GM23338 (cell line): ENCODE measurements at regions not wholly inside any gene's neighbourhood (a gene's known extent, or its start where the extent isn't known, plus 50 kb on each side); places are given as distances from the start of the nearest gene placed in this dataset.

Source experiments
- CREB1 ChIP-seq: fragments of 250-450 bp; sonication (Bioruptor Pico); IDR thresholded peaks from 2 replicates; pipeline ENCODE4 v1.5.0; 2020; ENCODE audit warnings: low read depth, mild to moderate bottlenecking, moderate library complexity
- EZH2 ChIP-seq: fragments of 200-600 bp; sonication (generic); IDR thresholded peaks from one replicate; pipeline ENCODE4 v1.8.0; 2017; ENCODE audit warnings: antibody characterized with exemption, mild to moderate bottlenecking, low read depth; ENCODE audit not compliant: unreplicated experiment
- EZH2phosphoT487 ChIP-seq: fragments of 200-600 bp; sonication (generic); IDR thresholded peaks from one replicate; pipeline ENCODE4 v1.8.1; 2018; ENCODE audit warnings: antibody characterized with exemption; ENCODE audit not compliant: unreplicated experiment
- POLR2AphosphoS5 ChIP-seq: IDR thresholded peaks from 2 replicates; pipeline ENCODE4 v1.6.1; 2016; ENCODE audit warnings: antibody characterized with exemption, low read depth
- TF ChIP-seq, protein P1 (sequence below): IDR thresholded peaks from one replicate; pipeline ENCODE4 v1.6.1; 2018; ENCODE audit warnings: antibody characterized with exemption; ENCODE audit not compliant: unreplicated experiment
- TF ChIP-seq, protein P2 (sequence below), 2 experiments: fragments of 200-600 bp in 1 of 2; sonication (generic) in 1 of 2; conservative IDR thresholded peaks; 2 replicates each; pipeline versions ENCODE4 v1.5.1 to v1.6.1; 2016 to 2017; ENCODE audit warnings: antibody characterized with exemption in 2 of 2, low read depth in 2 of 2, mild to moderate bottlenecking in 2 of 2, moderate library complexity in 1 of 2
- TF ChIP-seq, protein P3 (sequence below): IDR thresholded peaks from 2 replicates; pipeline ENCODE4 v1.6.1; 2016; ENCODE audit warnings: antibody characterized with exemption

DNA sequence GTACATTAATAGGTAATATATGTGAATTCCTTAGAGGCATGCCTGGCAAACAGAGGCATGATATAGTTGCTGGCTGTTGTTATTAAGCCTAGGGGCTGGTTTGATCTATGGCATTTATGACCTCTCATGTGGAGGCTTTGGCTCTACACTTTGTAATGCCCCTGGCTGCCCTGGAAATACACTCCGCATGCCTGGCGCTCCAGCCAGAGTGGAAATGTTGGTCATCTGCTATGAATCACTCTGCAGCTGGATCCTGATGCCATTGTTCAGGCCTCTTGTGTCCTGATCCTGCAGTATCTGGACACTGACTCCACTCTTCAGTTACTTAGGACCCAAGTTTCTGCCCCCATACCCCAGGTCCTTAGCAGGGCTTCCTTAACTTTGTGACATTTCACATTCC, 200.5 kb upstream of the PCSK2 start:
- TF ChIP-seq, protein P1, sequence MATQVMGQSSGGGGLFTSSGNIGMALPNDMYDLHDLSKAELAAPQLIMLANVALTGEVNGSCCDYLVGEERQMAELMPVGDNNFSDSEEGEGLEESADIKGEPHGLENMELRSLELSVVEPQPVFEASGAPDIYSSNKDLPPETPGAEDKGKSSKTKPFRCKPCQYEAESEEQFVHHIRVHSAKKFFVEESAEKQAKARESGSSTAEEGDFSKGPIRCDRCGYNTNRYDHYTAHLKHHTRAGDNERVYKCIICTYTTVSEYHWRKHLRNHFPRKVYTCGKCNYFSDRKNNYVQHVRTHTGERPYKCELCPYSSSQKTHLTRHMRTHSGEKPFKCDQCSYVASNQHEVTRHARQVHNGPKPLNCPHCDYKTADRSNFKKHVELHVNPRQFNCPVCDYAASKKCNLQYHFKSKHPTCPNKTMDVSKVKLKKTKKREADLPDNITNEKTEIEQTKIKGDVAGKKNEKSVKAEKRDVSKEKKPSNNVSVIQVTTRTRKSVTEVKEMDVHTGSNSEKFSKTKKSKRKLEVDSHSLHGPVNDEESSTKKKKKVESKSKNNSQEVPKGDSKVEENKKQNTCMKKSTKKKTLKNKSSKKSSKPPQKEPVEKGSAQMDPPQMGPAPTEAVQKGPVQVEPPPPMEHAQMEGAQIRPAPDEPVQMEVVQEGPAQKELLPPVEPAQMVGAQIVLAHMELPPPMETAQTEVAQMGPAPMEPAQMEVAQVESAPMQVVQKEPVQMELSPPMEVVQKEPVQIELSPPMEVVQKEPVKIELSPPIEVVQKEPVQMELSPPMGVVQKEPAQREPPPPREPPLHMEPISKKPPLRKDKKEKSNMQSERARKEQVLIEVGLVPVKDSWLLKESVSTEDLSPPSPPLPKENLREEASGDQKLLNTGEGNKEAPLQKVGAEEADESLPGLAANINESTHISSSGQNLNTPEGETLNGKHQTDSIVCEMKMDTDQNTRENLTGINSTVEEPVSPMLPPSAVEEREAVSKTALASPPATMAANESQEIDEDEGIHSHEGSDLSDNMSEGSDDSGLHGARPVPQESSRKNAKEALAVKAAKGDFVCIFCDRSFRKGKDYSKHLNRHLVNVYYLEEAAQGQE = no peak
- TF ChIP-seq EZH2 = no peak
- TF ChIP-seq CREB1 (CRISPR knock-in tag) = no peak
- TF ChIP-seq, protein P2, sequence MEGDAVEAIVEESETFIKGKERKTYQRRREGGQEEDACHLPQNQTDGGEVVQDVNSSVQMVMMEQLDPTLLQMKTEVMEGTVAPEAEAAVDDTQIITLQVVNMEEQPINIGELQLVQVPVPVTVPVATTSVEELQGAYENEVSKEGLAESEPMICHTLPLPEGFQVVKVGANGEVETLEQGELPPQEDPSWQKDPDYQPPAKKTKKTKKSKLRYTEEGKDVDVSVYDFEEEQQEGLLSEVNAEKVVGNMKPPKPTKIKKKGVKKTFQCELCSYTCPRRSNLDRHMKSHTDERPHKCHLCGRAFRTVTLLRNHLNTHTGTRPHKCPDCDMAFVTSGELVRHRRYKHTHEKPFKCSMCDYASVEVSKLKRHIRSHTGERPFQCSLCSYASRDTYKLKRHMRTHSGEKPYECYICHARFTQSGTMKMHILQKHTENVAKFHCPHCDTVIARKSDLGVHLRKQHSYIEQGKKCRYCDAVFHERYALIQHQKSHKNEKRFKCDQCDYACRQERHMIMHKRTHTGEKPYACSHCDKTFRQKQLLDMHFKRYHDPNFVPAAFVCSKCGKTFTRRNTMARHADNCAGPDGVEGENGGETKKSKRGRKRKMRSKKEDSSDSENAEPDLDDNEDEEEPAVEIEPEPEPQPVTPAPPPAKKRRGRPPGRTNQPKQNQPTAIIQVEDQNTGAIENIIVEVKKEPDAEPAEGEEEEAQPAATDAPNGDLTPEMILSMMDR (conservative IDR thresholded peaks at IDR 0.05; ENCODE audit: low read depth in 2 of 2) = no peak
- TF ChIP-seq POLR2AphosphoS5 = no peak
- TF ChIP-seq, protein P3, sequence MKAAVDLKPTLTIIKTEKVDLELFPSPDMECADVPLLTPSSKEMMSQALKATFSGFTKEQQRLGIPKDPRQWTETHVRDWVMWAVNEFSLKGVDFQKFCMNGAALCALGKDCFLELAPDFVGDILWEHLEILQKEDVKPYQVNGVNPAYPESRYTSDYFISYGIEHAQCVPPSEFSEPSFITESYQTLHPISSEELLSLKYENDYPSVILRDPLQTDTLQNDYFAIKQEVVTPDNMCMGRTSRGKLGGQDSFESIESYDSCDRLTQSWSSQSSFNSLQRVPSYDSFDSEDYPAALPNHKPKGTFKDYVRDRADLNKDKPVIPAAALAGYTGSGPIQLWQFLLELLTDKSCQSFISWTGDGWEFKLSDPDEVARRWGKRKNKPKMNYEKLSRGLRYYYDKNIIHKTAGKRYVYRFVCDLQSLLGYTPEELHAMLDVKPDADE = no peak
- no peak for TF ChIP-seq EZH2phosphoT487
